NCI-H128 (cell line): ENCODE measurements at regions not wholly inside any gene's neighbourhood (a gene's known extent, or its start where the extent isn't known, plus 50 kb on each side); places are given as distances from the start of the nearest gene placed in this dataset.
"Not testable (repeated sequence)": the region's sequence is repeated elsewhere in the genome, so short reads cannot be mapped to it uniquely, and the experiment has no call there.

Experiments
- DNase-seq: peaks from one replicate; lab custom pipeline; 2025; ENCODE audit not compliant: unreplicated experiment; lab: John Stamatoyannopoulos, UW

DNA sequence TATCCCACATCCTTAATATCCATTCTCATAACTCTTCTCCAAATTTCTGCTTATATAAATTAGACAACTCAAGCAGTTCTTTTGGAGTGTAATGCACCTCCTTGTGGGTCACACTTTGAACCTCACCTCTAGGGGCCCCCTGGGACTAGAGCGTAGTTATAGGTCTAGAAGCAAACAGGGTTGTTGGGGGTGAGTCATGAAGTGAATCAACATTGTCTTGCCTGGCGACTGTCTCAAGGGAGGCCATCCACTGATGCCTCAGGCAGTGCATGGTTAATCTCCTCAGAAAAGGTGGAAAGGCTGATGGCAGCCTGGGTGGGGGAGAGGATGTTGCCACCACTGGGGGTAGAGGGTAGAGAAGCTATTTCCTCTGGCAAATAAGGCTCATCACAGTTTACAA is 129.1 kb downstream of the TNFRSF21 start:
- no peak for DNase-seq

DNA sequence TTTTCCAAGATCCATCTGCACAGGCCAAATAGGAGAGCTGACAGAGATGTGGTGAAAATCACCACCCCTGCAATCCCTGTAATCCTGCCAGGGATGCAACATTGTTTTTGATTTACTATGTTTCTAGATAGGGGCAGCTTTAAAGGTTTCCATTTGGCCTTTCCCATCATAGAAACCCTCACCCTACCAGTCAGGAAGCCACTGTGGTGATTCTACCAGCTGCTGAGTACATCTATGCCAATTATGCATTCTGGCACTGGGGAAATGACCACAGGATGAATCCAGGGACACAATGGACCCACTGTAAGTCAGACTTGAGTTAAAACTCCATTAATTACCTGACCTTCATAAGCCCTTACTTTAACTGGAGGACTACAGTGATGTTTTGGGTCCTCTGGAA is 130.4 kb downstream of the TNFRSF21 start:
- no peak for DNase-seq

DNA sequence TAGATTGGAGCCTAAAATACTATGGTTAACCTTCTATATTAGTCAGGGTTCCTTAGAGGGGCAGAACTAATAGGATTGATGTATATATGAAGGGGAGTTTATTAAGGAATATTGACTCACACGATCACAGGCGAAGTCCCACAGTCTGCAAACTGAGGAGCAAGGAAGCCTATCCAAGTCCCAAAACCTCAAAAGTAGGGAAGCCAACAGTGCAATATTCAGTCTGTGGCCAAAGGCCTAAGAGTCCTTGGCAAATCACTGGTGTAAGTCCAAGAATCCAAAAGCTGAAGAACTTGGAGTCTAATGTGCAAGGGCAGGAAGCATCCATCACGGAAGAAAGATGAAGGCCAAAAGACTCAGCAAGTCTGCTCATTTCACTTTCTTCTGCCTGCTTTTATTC is 133.5 kb upstream of the ADGRF1 start:
- DNase-seq, result no peak

DNA sequence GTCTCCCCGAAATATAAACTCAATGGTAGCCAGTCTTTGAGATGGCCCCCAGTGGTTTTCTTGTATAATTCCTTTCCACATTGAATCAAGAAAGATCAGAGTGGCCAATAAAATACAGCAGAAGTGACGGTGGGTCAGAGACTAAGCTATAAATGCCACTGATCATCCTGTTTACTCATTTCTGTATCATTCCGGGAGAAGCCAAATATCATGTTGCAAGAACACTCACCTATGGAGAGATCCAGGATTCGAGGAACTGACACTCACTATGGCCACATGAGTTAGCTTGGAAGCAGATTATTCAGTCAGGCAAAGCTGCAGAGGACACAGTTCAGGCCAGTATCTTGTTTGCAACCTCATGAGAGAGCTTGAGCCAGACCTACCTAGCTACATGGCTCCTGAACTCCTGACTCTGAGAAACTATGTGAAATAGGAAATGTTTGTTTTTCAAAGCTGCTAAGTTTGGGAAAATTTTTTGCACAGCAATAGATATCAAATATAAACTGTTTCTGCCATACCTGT is 132.4 kb upstream of the ADGRF1 start:
- no peak for DNase-seq

DNA sequence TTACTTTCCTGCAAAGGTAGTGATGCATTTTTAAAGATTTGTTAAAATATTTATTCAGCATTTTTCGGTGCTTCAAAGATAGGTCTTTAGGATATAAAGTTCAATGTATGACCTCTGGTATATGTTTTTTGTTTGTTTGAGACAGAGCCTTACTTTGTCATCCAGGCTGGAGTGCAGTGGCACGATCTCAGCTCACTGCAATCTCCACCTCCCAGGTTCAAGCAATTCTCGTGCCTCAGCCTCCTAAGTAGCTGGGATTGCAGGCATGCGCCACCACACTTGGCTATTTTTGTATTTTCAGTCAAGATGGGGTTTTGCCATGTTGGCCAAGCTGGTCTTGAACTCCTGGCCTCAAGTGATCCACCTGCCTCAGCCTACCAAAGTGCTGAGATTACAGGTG is 131.9 kb upstream of the ADGRF1 start:
- DNase-seq, result not testable (repeated sequence)

DNA sequence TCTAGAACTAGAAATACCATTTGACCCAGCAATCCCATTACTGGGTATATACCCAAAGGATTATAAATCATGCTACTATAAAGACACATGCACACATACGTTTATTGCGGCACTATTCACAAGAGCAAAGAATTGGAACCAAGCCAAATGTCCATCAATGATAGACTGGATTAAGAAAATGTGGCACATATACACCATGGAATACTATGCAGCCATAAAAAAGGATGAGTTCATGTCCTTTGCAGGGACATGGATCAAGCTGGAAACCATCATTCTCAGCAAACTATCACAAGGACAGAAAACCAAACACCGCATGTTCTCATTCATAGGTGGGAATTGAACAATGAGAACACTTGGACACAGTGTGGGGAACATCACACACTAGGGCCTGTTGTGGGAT is 131.0 kb upstream of the ADGRF1 start:
- not testable (repeated sequence) for DNase-seq

DNA sequence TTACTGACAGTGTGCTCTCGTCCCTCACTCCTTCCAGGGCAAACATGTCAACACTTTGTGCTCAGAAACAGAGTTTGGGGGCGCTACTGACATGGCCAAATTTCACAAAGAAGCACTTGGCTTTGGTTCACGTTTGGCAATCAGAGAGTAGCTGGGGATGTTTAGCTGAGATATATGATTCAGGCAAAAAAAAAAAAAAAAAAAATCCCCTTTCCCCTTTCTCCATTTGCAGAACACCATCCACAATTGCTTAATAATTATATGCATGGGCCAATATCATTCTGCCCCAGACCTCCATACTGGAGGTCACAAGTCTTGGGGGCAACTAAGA is 128.4 kb upstream of the ADGRF1 start:
- no peak for DNase-seq

DNA sequence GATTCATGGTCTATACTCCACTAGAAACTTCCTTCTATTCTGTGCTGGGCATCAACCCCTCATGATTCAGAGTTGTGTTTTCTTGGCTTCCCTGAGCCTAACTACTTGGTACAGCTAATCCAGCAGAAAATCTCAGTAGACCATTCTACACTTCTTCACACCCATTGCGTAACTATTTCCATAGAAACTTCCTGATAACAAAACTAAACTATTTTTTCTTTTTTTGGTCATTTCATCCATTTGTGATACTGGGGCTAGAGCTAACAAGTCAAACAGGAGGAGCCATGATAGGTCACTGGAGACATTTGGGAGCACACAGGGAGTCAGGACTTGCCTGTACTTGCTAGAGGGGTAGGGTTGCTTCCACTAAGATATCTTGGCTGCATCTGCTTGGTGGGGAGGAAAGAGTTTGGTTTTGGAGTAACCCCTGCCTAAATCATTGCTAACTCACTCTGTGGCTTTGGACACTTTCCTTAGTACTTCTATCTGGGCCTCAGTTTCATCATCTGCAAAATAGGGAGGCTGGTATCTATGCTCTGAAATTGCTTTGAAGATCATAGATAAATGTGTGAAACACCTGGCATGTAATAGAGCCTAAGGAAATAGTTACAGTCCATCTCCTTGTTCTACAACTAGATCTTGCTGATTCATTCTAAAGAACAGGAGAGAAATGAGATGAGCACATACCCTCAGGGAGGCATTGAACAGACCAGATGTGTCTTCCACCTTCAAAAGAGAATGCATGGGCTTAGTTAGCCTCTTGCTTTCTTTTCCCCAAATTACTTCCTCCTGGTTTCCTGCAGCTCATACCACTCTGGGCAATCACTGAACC is 127.9 kb upstream of the ADGRF1 start:
- DNase-seq, result no peak

DNA sequence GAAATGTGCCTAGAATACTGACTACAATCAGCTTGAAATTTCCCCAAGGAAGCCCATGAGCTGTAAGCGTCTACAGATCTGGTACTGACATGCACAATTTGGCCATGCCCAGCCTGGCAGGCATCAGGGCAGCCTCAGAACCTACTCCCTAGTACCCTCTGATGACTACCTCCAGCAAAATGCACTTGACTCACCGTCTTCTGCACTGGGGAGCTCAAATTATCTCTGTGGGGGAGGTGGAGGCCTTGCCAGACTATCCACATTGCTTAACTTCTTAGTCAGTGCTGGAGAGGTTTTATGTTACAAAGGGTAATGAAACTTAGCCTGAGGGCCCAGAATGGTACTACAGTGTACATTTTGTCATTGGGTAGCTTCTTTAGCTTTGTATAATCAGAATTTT is 126.0 kb upstream of the ADGRF1 start:
- no peak for DNase-seq

DNA sequence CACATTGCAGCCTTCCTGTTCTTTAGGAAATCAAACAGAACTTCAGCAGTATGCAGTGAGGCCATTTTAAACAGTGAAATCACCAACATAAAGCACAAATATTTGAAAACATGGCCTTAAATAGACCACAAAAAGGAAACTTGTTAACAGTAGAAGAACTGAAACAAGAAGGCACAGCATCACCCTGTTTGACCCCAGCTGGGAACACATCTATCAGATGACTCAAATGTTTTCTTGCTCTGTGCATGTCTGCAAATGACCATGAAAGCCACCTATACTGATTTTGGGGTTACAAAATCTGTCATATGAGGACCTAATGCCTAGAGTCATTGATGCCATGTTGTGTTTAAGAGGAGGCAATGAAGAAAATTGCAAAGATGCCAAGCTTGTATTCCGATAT is 123.8 kb upstream of the ADGRF1 start:
- no peak for DNase-seq

DNA sequence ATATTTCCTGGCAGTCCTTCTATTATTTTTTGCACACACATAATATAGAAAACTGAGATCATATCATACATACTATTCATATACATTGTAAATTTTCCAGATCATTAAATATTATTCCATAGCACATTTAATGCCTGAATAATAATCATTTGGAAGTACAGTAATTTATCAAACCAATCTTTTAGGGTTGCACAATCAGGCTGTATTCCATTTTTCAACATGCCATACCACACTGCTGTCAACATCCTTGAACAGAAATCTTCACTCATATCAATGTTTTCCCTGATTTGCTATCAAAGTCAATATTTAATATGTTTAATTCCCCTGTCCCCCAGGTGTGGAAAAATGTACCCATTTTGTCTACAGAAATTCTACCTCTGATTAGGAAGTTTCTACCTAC is 122.7 kb upstream of the ADGRF1 start:
- DNase-seq, result no peak

DNA sequence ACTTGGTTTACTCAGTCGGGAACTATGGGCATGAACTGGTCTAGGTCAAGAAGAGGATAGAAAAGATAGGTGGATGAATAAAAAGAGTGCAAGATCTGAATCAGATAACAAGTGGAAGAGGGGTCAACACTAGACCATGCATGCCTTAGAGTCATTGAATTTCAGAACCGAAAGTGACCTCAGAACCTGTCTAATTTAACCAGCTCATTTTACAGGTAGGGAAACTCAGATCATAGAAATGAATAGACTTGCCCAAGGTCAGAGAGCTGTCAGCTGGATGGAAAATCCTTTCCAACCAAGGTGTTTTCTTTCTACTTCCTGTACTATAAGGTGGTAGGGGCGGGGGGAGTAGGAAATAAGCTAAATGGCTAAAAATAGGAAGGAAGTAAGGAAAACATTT is 121.4 kb upstream of the ADGRF1 start:
- DNase-seq, result no peak

DNA sequence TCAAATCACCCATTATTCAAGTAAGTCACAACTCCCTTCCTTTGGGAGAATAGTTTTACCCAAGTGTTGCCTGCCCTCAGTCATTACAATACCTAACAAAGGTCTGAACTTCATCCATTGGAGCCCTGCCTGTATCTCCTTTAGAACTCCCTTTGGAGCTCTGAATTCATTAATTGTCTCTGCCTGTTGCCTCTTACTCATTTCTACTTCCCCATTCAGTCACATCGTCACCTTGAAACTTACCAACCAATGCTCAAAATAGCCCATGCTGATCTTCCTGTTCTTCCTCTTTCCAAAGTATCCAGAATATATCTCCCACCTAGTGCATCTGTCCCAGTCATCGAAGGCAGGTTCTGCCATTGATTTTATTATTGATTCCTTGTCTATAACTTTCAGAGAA is 120.7 kb upstream of the ADGRF1 start:
- DNase-seq, result no peak

DNA sequence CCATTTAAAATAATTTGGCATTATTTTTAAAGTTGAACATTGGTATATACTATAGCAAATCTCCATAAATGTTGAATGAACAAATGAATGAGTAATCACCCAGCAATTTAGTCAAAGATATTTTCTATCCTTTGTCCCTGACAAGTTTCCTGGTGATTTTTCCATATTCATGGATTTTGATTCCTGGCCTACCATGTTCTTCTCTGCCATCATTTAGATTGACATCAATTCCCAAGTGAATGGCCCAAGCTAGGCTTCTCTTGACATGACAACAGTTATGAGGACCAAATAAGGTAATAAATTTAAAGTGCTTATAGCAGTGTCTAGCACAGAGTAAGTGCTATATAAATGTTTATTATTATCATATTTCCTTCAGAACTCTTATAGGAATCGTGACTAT is 120.1 kb upstream of the ADGRF1 start:
- no peak for DNase-seq

DNA sequence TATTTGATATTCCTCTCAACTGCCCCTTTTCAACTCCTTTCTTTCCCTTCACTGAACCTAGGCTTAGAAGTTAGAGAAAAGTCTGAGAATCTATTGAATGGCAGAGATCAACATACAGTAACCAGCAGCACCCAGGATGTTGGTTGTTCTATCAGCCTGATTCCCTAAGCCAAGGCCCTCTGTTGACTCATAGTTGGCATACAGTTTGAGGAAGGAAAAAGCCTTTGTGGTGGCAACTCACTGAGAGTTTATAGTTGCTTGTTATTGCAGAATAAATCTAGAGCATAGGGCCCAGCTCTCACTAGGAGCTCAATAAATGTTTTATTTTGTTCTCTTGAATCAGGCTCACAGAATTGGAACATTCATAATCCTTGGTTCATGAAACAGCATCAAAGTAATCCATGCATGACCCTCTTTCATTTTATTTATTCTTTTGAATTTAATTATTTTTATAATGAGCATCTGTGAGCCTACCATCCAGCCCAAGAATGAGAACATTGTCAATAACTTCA is 119.1 kb upstream of the ADGRF1 start:
- DNase-seq, result no peak

DNA sequence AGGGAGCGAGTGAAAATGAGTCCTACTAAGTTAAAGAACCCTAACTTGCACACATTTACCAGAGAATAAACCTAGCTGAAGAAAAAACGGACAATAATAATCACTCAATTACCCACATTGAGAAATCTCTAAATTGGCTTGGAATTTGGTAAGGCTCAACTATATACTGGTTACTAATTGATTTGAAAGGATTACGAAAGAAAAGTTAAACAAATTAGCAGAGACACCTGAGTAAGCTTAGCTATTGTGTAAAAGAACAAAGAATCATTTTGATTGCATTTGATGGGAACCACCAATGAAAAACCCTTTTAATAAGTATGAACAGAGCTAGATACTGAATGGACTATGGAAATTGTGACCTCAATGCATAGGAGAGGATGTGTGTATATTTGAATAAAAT is 118.6 kb upstream of the ADGRF1 start:
- DNase-seq, result no peak

DNA sequence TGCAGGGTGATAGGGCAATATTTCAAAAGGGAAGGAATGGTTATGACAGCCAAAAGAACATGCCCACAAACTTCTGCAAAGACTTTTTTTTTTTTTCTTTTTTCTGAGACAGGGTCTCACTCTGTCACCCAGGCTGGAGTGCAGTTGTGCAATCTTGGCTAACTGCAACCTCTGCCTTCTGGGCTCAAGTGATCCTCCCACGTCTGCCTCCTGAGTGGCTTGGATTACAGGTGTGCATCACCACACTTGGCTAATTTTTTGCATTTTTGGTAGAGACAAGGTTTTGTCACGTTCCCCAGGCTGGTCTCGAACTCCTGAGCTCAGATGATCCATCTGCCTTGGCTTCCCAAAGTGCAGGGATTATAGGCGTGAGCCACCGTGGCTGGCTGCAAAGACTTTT is 117.6 kb upstream of the ADGRF1 start:
- DNase-seq, result no peak

DNA sequence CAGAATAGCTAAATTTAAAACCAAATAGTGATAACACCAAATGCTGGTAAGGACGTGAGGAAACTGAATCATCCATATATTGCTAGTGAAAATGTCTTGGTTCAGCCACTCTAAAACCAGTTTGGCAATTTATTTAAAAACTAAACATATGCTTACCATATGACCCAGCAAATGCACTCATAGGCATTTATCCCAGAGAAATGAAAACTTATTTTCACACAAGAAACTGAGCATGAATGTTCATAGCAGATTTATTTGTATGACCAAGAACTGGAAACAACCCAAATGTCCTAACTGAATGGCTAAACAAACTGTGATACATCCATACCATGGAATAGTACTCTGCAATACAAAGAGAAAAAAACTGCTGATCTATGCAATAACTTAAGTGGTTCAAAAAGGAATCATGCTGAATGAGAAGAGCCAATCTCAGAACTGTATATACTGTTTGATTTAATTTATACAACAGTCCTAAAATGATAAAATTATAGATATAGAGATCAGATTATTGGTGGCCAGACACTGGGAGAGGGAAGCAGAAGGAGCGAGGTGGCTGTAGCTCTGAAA is 115.6 kb upstream of the ADGRF1 start:
- DNase-seq, result no peak

DNA sequence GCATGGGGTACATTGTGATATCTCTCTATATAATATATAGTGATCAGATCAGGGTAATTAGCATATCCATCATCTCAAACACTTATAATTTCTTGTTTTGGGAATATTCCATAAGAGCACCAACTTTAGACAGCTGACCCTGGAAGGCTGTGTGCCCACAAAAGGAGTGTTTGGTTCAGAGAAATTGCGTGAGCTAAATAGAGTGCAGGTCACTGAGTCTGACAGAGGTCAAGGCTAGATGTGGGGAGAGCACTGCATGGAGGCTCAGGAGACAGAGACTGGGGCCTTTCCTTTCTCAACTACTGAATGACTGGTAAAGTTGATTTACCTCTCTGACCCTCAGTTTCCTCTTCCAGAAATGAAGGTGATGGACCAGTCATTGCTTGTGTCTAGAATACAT is 114.9 kb upstream of the ADGRF1 start:
- no peak for DNase-seq

DNA sequence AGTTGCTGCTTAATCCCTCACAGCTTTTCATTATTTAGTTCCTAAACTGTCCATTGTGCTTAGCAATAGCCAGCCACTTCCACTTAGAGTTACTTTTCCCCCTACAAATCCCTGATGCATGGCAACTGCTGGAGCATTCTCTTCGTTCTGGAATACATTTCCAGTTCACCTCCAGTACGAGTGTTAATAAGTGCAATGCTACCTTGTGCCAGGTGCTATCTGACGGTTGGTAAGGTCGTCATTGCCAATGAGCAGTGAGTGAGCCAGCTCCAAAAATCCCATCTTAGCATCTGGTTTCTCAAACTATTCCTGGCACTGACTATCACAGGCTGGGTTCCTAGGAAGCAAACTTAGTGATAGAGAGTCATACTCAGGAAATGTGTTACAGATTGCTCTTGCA is 114.1 kb upstream of the ADGRF1 start:
- DNase-seq, result no peak

DNA sequence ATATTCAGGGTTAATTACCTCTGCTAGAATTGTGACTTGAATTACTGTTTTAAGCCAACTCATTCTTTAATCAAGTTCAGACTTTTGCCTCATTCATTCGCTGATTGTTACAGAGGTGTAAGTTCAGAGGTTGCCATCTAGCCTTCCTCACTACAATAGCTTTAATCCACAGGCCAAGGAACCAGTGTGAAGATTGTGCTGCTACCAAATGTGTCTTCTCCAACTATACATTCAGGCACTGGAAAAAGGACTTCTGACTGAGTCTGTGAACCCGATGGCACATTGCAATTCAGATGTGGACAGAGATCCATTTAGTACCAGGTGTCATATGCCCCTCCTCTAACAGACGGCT is 111.2 kb upstream of the ADGRF1 start:
- no peak for DNase-seq

DNA sequence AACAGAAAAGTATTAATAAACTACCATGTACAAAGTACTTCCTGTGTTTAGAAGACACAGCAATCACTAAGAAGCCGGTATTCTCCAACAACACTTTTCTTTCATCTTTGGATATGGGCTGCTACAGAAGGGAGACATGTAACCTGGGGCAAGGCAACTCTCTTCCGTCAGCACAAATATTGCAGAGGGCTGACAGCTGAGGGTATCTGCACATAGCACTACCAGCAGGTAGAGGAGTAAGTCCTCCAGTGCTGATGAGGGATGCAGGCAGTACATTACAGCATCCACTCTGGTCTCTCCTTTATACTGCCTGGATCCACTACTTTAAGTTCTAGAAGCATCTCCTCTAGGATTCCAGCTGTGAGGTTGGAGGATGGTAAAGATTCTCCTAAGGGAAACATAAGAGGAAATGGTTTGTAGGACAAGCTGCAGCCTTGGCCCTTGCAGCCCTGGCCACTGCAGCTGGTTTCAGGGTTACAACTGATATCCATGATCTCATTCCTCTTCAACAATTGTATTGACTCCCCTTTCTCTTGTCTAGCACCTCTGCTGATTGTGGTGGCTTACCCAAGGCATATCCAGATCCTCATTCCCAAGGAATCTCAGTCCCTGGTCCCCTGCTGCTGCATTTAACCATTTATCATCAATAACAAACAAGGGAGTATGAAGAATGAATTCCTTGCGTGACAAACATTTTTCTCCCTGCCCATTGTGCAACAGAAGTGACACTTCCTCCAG is 110.7 kb upstream of the ADGRF1 start:
- no peak for DNase-seq
